Lung (tissue), 11 donors: ENCODE measurements at regions not wholly inside any gene's neighbourhood (a gene's known extent, or its start where the extent isn't known, plus 50 kb on each side); places are given as distances from the start of the nearest gene placed in this dataset.

Experiments
- ATAC-seq: fragments of 200-7000 bp; cut with Tn5 transposase; one replicate; pipeline ENCODE4 v1.9.1; 2020; ENCODE audit warnings: moderate number of reproducible peaks; ENCODE audit not compliant: insufficient read depth, low FRiP score
- DNase-seq, 3 donors: peaks; one replicate each; pipeline ENCODE4 v3.0.0-alpha.2; 2013 to 2017
- H3K27ac ChIP-seq, 2 donors: one replicate each; pipeline ENCODE4 v1.5.1; 2013; ENCODE audit warnings: mild to moderate bottlenecking in 2 of 2, moderate library complexity in 2 of 2, control low read depth in 1 of 2, inconsistent platforms in 1 of 2, low read depth in 1 of 2, low read length in 1 of 2
- H3K27me3 ChIP-seq, 3 donors: one replicate each; pipeline ENCODE4 v1.5.1; 2013; ENCODE audit warnings: low read length in 2 of 3; ENCODE audit not compliant: control insufficient read depth in 3 of 3, insufficient read depth in 3 of 3
- H3K36me3 ChIP-seq, 4 donors: one replicate each; pipeline ENCODE4 v1.5.1; 2013; ENCODE audit warnings: low read length in 4 of 4, mild to moderate bottlenecking in 1 of 4, moderate library complexity in 1 of 4; ENCODE audit not compliant: control insufficient read depth in 4 of 4, insufficient read depth in 4 of 4
- H3K4me1 ChIP-seq, 5 donors: one replicate each; pipeline ENCODE4 v1.5.1; 2013; ENCODE audit warnings: low read length in 5 of 5, mild to moderate bottlenecking in 2 of 5, moderate library complexity in 1 of 5; ENCODE audit not compliant: control insufficient read depth in 5 of 5, insufficient read depth in 5 of 5
- H3K4me3 ChIP-seq: one replicate; pipeline ENCODE4 v1.5.1; 2013; ENCODE audit warnings: mild to moderate bottlenecking, control low read depth, moderate library complexity
- H3K9ac ChIP-seq, 2 donors: one replicate each; pipeline ENCODE4 v1.5.1; 2013; ENCODE audit warnings: low read length in 2 of 2, control low read depth in 1 of 2; ENCODE audit not compliant: insufficient read depth in 1 of 2
- H3K9me3 ChIP-seq, 4 donors: one replicate each; pipeline ENCODE4 v1.5.1; 2013; ENCODE audit warnings: low read length in 3 of 4, mild to moderate bottlenecking in 1 of 4, moderate library complexity in 1 of 4; ENCODE audit not compliant: control insufficient read depth in 4 of 4, insufficient read depth in 3 of 4
- CTCF ChIP-seq: IDR thresholded peaks from 2 replicates; pipeline ENCODE4 v1.5.1; 2012; ENCODE audit warnings: mild to moderate bottlenecking; ENCODE audit errors: control extremely low read depth, extremely low read depth
- whole genome bisulfite sequencing, 2 donors: extraction: QIAGEN DNeasy Blood & Tissue Kit; methylation state at CpG; one replicate each; pipeline ENCODE4 v1.1.7; 2013; 5-methylcytosine and 5-hydroxymethylcytosine counted together
- donor health status: control.
- donor health status: control.
- donor health status: Bipolar disorder and iron deficiency.
- donor health status: healthy.
- donor health status: DM: yes; HTN: yes; CAD: no.

DNA sequence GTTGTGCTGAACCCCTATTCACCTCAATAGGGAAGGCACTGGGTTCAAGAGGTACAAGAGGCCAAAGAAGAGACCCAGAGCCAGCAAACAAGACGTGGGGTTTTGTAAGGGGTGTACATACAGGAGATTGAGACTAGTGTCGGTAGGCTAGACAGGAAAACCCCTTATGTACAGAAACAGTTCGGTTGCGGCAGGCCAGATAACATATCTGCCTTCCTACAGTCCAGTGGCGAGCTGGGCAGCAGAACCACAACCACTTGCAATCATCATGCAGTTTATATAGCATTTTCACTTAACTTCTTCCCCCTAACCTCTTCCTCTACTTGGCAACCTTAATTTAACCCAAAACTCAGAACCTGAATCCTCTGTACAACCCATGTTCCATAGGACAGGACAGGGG, 422.2 kb downstream of the PDHA2 start:
- Histone ChIP-seq H3K27me3 (no peaks in the 10 kb centered on the region), H3K4me3 (no peak overlapping the region), H3K9ac (no peak overlapping the region), H3K9me3 (no peaks in the 10 kb centered on the region), H3K4me1 (no peaks in the 10 kb centered on the region), H3K27ac (no peak overlapping the region), H3K36me3 (no peaks in the 10 kb centered on the region)
- TF ChIP-seq CTCF, result no peak
- ATAC-seq, result no peak
- no peak for DNase-seq
- WGBS, 2 donors, result 76 to 81% methylated on average over 5 of the region's 5 CpGs

- no peaks in the 10 kb centered on the region for H3K9me3 ChIP-seq
- DNase-seq (no peak), ATAC-seq (no peak)
- no peaks in the 10 kb centered on the region for H3K36me3 ChIP-seq
- WGBS, 2 donors, result 78 to 83% methylated on average over 1 of the region's 1 CpG
- no peak for TF ChIP-seq CTCF
- no peaks in the 10 kb centered on the region for H3K4me1 ChIP-seq
- H3K4me3 ChIP-seq, result no peak overlapping the region
- no peak overlapping the region for H3K9ac ChIP-seq
- no peak overlapping the region for H3K27ac ChIP-seq
- H3K27me3 ChIP-seq, result no peaks in the 10 kb centered on the region
Measured at GRCh38 chr4:96263291-96263690, 423.4 kb downstream of the PDHA2 start.

GRCh38 chr4:96264941-96265463, 425.1 kb downstream of the PDHA2 start:
- 93 to 95% methylated on average over 2 of the region's 2 CpGs for WGBS, 2 donors
- TF ChIP-seq CTCF, result no peak
- Histone ChIP-seq H3K27ac (no peak overlapping the region), H3K9me3 (no peaks in the 10 kb centered on the region), H3K27me3 (no peaks in the 10 kb centered on the region), H3K36me3 (no peaks in the 10 kb centered on the region), H3K4me3 (no peak overlapping the region), H3K9ac (no peak overlapping the region), H3K4me1 (no peaks in the 10 kb centered on the region)
- DNase-seq, result no peak
- ATAC-seq, result no peak

GRCh38 chr4:96293806-96294205, 453.9 kb downstream of the PDHA2 start:
- H3K36me3 ChIP-seq, result no peaks in the 10 kb centered on the region
- no peaks in the 10 kb centered on the region for H3K27me3 ChIP-seq
- 79 to 82% methylated on average over 5 of the region's 5 CpGs for WGBS, 2 donors
- H3K27ac ChIP-seq, result no peak overlapping the region
- no peaks in the 10 kb centered on the region for H3K4me1 ChIP-seq
- H3K9ac ChIP-seq, result no peak overlapping the region
- H3K4me3 ChIP-seq, result no peak overlapping the region
- DNase-seq (no peak), ATAC-seq (no peak)
- TF ChIP-seq CTCF, result no peak
- H3K9me3 ChIP-seq, result no peaks in the 10 kb centered on the region
